OCI-LY7 (cell line): ENCODE measurements at regions not wholly inside any gene's neighbourhood (a gene's known extent, or its start where the extent isn't known, plus 50 kb on each side); places are given as distances from the start of the nearest gene placed in this dataset.

Experiments
- EZH2phosphoT487 ChIP-seq: fragments of 200-600 bp; sonication (generic); IDR thresholded peaks from 2 replicates; pipeline ENCODE4 v1.6.1; 2018; ENCODE audit warnings: low read depth, borderline replicate concordance, mild to moderate bottlenecking, mixed run types, antibody characterized with exemption, low read length, moderate library complexity, mixed read lengths
- TF ChIP-seq, protein P1 (sequence below): fragments of 200-600 bp; sonication (generic); conservative IDR thresholded peaks from 2 replicates; pipeline ENCODE4 v1.5.1; 2014; ENCODE audit warnings: mild to moderate bottlenecking, antibody characterized with exemption, low read length, moderate library complexity, mixed read lengths

DNA sequence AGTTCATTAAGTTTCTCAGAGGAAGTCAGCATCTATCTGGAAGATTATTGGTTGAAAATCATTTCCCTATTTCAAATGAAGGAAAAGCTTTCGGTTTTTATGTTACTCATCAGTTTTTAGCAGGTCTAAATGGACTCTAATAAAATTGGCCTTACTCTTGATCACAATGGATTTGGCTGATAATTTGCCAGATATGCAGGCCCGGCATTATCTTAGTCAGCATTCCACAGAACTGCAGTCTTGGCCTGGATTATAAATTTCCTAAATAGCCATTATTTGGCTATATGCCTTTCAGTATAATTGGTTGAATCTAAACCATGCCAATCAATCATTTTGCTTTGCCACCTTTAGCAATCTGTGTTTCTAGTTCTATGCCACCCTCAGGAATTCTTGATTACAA, 91.7 kb upstream of the KCNQ5 start:
- TF ChIP-seq, protein P1, sequence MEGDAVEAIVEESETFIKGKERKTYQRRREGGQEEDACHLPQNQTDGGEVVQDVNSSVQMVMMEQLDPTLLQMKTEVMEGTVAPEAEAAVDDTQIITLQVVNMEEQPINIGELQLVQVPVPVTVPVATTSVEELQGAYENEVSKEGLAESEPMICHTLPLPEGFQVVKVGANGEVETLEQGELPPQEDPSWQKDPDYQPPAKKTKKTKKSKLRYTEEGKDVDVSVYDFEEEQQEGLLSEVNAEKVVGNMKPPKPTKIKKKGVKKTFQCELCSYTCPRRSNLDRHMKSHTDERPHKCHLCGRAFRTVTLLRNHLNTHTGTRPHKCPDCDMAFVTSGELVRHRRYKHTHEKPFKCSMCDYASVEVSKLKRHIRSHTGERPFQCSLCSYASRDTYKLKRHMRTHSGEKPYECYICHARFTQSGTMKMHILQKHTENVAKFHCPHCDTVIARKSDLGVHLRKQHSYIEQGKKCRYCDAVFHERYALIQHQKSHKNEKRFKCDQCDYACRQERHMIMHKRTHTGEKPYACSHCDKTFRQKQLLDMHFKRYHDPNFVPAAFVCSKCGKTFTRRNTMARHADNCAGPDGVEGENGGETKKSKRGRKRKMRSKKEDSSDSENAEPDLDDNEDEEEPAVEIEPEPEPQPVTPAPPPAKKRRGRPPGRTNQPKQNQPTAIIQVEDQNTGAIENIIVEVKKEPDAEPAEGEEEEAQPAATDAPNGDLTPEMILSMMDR, result no peak
- TF ChIP-seq EZH2phosphoT487, result no peak
